ENCODE measurements at regions not wholly inside any gene's neighbourhood (a gene's known extent, or its start where the extent isn't known, plus 50 kb on each side); places are given as distances from the start of the nearest gene placed in this dataset.

DNA sequence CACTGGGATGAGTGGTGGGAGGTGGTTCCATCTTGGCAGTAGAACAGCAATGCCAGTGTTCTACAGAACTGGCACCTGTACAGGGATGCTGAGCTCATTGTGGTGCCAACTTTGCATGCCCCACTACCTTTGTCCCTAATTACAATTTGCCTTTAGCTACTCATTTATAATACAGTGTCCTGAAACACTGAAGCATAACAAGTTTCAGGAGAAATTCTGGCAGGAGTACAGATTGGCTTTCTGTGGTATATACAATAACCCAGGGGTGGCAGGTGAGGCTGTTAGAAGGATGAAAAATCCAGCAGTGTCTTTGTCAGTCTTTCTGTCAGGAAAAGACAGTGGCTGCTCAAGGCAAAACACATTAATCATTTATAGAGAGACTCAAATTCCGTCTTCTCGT, 240.3 kb downstream of the FAM76B start:
- DNase-seq (ENCODE audit: low spot score), result no peak

DNA sequence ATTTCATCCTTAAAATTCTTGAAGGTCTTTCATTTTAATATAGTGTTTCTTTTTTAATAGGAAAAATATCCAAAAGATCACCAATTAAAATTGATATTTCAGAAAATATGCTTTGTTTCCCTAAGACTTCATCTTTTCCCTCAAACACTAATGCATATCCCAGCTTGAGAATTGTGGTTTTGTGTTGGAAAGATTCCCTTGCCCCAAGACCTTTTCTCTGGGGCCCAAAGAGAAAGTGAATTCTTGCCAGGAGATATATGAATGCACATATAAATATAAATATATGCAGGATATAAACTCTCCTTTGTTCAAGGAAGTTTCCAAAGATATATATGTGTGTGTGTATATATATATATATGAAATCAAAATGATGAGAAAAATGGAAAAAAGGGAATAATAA, 241.2 kb downstream of the FAM76B start:
- DNase-seq (ENCODE audit: low spot score), result no peak

DNA sequence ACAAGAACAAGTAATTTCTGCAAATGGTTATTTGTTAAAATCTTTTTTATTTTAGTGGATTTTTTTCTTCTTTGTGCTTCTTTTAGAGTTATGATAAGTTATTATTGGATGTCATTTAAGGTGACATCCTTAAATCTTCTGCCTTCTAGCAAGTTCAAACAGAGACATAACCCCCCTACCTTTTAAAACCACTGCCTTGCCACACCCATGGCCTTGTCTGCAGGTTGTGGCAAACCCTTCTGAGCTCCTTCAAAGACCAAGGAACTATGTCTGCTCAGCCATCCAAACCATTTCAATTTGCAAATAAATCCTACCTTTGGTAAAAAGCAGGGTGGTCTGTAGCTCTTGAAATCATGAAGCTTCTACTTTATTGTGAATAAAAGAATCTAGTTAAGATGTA, 241.6 kb downstream of the FAM76B start:
- no peak for DNase-seq (ENCODE audit: low spot score)

DNA sequence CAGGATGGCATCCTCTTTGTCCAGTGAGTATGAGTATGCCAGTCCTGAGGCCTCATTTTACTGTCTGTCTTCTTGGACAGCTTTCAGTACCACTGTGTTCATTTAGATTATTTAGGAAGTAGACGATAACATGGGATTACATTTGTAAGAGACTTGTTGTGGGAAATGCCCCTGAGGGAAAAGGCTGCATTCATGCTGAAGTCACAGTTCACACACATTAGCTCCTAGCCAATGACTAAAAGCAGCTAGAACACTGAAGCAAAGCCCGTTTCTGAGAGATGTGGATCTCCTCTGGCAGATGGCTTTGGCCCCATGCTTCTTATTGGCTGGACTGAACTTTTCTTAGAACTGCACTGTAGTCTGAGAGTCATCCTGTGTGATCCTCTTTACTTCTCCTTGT, 242.4 kb downstream of the FAM76B start:
- DNase-seq (ENCODE audit: low spot score), result no peak

GRCh38 chr11:95545116-95545875, 244.3 kb downstream of the FAM76B start:
- no peak for DNase-seq (ENCODE audit: low spot score)

- no peak for DNase-seq (ENCODE audit: low spot score)
These were observed 245.3 kb downstream of the FAM76B start for GRCh38 chr11:95544095-95544856.

DNA sequence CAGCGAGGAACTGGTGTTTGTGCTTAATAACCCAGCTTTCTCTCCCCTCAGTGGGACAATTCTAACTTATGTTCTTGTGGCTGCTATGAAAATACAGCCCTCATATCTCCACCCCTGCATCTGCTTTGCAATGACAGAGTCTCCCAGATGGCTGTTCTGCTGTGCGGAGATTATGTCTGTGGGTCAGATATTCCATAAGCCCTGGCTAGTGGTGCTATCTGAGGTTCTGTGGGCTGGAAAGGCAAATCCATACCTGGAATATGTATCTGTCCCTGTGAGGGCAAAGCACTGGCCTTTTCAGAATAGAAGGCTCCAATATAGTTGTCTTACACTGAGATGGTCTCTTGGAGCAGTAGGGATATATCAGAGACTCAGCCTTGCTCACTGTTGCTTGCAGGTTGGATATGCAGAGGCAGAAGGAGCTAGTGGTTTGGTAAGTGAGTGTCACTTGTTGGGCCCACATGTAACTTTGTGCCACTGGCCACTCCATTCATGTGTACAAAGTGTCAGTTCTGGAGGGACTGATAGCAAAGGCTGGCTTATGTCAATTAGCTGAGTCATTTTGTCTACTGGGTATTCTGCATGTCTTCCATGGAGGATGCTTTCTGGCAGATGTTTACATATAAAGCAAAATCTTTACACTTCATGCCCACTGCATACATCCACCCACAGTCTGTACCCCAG, 246.6 kb downstream of the FAM76B start:
- no peak for DNase-seq (ENCODE audit: low spot score)

- no peak for DNase-seq (ENCODE audit: low spot score)
These were observed 247.9 kb downstream of the FAM76B start for GRCh38 chr11:95541715-95542114.

DNA sequence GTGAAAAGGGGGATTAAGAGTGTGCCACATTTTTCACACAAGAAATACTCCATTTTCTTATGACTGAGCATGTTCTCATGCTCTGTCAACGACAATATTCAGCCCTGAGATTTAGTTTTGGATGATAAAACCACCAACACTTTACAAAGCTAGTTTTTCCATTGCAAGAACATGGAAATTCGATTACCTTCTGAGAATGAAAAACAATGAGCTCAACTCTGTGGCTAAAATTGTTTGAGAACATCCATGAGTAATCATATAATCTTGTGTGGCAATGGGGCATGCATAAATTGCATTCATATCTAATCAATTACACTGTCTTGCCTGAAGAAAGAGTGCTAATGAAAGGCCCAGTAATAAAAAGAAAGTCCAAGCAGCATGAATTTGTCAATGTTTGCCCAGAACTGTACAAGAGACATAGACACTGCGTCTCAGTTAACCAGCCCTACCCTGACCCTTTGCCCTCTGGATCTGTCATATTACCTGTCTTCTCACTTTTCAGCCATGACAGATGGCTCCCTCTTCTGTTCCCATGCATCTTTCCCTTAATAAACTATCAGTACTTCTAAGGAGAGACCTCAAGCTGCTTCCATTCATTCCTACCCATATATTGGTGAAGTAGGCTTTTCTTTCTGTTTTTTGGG, 253.4 kb downstream of the FAM76B start:
- no peak for DNase-seq (ENCODE audit: low spot score)

DNA sequence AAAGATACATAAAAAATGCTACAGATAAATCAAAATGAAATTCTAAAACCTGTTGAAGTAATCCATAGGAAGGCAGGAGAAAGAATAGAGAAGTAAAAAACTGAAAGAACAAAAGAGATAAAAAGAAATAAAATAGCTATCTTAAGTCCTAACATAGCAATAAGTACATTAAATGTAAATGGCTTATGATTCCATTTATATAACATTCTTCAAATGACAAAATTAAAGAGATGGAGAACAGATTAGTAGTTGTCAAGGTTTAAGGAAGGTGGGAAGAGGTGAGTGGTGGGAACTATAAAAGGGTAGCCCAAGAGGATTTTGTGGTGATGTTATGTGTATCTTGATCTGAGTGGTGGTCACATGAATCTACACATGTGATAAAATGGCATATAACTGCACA, 254.8 kb downstream of the FAM76B start:
- no peak for DNase-seq (ENCODE audit: low spot score)

DNA sequence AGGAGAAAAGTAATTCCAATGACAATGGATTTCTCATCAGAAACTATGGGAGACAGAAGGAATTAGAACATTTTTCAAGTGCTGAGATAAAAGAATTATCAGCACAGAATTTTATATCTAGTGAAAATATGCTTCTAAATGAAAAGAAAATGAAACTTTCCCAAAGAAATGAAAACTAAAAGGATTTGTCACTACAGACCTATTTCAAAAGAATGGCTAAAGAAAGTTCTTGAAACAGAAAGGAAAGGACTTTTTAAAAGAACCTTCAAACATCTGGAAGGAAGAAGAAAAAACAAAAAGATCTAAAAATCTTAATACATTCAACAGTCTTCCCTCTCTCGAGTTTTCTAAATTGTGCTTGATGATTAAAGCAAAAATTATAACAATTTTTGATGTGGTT, 255.4 kb downstream of the FAM76B start:
- DNase-seq (ENCODE audit: low spot score), result no peak

DNA sequence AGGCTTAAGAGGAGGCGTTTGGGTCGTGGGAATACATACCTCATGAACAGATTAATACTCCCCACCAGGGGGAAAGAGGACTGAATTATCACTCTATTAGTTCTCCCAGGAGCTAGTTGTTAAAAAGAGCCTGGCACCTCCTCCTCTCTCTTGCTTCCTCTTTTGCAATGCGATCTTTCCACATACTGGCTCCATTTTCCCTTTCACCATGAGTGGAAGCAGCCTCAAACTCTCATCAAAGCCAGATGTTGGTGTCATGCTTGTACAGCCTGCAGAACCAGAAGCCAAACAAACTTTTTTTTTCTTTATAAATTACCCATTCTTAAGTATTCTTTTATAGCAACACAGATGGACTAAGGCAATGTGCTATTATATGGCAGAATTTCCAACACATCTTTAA, 258.5 kb downstream of the FAM76B start:
- no peak for DNase-seq (ENCODE audit: low spot score)

DNA sequence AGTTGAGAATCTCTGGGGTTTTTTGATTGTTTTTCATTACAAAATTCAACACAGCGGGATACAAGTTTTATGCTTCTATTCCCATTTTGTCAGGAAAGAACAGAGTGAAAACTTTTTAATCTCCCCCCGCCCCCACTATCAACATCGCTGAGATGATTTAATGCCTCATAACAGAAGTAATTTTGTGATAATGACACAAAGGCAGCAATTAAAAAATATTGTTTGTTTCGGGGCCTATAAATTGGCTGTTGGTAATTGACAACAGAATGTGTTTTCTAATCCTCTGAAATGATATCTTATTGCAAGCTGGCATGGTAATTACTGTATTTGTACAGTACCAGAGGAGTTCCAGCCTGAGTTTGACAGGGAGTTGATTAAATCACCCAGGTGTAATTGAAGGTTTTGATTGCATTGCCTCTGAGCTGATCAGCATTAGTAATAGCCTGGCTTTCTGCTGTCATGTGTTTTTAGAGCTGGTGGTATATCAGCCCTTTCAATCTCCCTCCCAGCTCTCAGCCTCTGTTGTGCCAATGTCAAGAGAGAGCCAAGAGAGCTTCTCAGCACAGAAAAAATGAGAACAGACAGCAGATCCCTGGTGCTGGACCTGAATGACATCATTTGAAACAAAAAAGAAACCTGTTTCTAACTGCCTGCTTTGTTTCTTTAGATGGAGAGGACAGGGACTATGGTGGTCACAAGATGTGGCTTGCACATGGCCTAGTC, 265.1 kb downstream of the FAM76B start:
- no peak for DNase-seq (ENCODE audit: low spot score)

DNA sequence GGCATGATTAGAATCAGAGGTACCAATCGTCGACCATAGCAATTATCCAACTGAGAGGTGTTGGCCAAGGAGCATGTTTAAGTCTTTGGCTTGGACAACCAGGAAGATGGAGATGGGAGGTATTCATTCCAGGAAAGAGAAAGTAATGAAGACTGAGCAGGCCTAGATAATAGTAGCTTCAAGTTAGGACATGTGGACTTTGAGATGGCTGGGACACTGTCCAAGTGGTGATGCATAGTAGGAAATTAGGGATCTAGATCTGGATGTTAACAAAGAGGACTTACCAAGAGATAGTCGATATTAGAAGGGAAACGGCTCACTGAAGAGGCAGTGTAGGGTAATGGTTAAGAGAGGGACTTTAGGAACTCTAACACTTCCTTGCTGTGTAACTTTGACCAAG, 266.7 kb downstream of the FAM76B start:
- no peak for DNase-seq (ENCODE audit: low spot score)

- DNase-seq (ENCODE audit: low spot score), result no peak
These were observed 267.7 kb downstream of the FAM76B start for GRCh38 chr11:95521862-95522261.

GRCh38 chr11:95521133-95521542, 268.4 kb downstream of the FAM76B start:
- DNase-seq (ENCODE audit: low spot score), result no peak

- DNase-seq (ENCODE audit: low spot score), result no peak
These were observed 269.0 kb downstream of the FAM76B start for GRCh38 chr11:95520369-95521132.

- no peak for DNase-seq (ENCODE audit: low spot score)
These were observed 269.7 kb downstream of the FAM76B start for GRCh38 chr11:95519912-95520311.

- DNase-seq (ENCODE audit: low spot score), result no peak
These were observed 272.1 kb downstream of the FAM76B start for GRCh38 chr11:95517453-95517852.

- no peak for DNase-seq (ENCODE audit: low spot score)
These were observed 272.8 kb downstream of the FAM76B start for GRCh38 chr11:95516786-95517185.

GRCh38 chr11:95516175-95516574, 273.4 kb downstream of the FAM76B start:
- no peak for DNase-seq (ENCODE audit: low spot score)

All from left forelimb (tissue), 1 donor.